ENCODE measurements at regions not wholly inside any gene's neighbourhood (a gene's known extent, or its start where the extent isn't known, plus 50 kb on each side); places are given as distances from the start of the nearest gene placed in this dataset.

- TF ChIP-seq CTCF (IDR thresholded peaks at IDR 0.05), result no peak
- no peak for TF ChIP-seq POLR2AphosphoS5 (IDR thresholded peaks at IDR 0.05)
- no peak for TF ChIP-seq POLR2A (IDR thresholded peaks at IDR 0.05)
Measured at GRCh38 chr5:17346811-17347210, 129.4 kb downstream of the BASP1 start.

Data from breast epithelium (tissue), 3 donors.